UCSD-AML1 (cell line): ENCODE measurements at regions not wholly inside any gene's neighbourhood (a gene's known extent, or its start where the extent isn't known, plus 50 kb on each side); places are given as distances from the start of the nearest gene placed in this dataset.

Source experiments
- DNase-seq: peaks from one replicate; lab custom pipeline; 2025; ENCODE audit not compliant: unreplicated experiment; lab: John Stamatoyannopoulos, UW

DNA sequence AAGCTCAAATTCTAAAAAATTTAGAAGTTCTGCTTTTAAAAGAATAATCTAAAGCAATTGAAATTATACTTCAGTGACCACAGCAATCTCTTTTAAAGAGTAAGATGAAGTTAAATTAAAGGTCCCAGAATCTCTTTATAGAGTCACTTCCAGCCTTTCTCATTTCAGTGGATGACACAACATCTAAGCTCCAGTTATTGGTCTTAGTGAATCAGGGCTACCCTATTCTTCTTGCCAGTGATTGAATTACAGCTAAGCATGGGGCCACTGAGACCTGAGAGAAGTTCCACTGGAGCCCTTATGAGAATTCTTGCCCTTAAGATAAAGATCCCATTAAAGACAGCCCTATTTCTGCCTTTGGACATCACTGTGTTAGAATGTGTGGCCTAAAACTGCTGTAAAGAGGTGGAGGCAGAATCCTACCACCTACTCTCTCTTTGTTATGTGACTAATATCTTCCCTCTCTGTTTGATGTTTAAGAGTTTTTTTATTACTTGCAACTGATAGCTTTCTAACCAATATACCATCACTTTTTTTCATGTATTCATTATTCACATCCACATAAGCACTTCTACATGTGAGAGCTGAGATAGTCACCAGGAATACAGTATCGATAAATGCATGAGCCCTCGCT is 128.6 kb downstream of the UNC5CL start:
- DNase-seq: no peak

GRCh38 chr6:40909811-40910210 is 129.2 kb downstream of the UNC5CL start:
- no peak for DNase-seq

- DNase-seq: no peak
Measured at GRCh38 chr6:40907198-40907701, 131.8 kb downstream of the UNC5CL start.

GRCh38 chr6:40906759-40907158 is 132.3 kb downstream of the UNC5CL start:
- DNase-seq: no peak

DNA sequence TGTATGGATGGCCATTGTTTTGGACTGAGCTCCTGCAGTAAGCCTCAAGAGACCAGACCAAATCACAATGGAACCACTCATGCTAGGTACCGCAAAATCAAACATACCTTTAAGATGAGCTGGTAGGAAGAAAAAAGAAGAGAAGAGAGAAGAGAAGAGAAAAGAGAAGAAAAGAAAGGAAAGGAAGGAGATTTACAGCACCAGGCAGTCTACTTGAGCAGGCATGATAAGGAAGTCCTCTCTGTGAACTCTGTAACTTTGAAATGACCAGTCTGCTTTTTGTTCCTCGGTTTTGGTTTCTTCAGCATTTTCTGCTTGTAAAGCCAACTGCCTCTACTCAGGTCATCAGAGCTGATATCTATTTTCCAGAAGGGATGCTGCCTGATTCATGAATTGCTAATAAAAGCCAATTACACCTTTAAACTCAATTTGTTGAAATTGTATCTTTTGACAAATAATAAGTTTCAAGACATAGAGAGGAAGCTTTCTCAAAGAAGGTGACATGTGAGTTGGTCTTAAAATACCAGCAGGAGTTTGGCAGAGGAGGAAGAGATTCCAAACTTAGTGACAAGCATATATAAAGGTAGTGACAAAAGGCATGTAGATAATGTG is 134.3 kb downstream of the UNC5CL start:
- DNase-seq: no peak

GRCh38 chr6:40903456-40903855 is 135.6 kb downstream of the UNC5CL start:
- no peak for DNase-seq

DNA sequence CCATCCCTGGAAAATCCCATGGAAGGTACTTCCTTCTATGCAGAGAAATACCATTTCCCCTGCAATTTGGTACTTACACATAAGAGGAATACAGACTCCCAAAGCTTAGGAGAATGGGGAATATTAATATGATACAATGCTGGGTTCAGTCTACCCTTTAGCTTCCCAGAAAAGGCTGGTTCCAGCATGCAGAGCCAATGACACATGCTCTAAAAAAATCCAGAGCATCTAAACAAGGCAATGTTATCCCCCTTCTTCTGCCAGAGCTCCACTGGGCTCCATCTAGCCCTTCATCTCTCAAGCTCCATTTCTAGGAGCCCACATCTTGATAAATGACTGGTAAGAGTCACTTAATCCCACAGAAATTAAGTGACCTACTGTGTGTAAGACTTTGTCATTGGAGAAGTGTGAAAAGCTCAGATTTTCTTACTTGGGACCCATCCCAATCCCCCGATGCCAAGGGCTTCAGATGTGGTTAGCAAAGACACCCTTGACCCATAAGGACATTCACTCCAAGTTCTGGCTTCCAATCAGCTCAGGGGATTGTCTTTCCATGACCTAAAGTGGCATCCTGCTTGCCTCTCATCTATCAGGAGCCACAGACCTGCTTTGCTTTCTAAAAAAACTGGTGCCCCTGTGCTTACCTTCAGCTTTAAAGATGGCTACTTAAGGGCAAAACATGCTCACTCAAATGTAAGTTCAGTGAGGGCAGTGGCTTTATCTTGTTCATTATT is 137.5 kb downstream of the UNC5CL start:
- no peak for DNase-seq

DNA sequence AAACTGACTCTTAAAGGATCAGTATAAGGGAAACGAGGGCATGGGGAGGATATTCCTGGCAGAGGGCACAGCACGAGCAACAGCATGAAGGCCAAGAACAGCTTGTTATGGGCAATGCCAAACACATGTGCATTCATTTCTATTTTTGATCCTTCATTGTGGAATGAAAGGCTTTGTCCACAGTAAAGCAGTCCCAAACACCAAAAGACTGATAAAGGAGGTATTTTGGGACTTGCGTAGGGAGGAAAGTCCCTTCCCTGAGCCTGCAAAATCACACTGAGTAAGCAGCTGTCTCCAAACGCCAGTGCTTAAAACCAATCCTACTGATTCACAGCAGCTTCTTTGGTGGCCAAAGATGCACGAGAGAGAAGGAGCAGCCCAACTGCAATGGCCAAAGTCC is 138.2 kb downstream of the UNC5CL start:
- DNase-seq: no peak

DNA sequence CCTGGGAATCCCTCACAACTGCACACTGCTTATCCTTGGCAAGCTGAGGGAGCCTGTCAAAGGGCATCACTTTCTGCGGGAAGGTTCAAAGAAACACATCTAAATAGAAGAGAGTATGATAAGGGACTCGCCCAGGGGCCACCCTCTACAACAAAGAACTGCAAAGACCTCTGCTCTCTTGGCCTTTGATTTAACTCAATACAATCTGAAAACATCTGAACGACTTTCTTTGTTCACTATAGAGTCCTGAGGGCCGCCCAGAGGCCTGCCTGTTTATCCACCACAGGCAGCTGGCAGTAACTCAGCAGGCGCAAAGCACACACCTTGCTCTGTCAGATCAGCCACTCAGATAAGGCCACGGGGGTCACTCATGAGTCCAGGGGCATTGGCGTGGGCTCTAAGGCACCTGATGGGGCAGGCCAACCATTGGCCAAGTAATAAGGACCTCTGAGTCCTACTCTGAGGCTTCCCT is 139.3 kb downstream of the UNC5CL start:
- DNase-seq: no peak

DNA sequence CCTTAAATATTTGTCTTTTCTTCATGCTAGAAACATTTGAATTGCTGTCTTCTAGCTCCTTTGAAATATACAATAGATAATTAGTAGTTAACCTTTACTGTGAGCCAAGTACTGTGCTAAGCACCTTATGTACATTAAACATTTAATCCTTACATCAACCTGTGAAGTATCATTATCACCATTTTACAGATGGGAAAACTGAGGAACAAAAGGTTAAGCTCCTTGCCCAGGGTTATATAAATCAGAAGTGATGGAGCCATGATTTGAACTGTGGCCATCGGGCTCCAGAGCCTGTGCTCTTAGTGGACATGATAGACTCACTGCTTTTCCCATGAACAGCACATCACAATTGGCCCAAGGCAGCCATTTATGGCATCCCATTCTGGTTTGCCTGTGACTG is 140.9 kb downstream of the UNC5CL start:
- DNase-seq: no peak

DNA sequence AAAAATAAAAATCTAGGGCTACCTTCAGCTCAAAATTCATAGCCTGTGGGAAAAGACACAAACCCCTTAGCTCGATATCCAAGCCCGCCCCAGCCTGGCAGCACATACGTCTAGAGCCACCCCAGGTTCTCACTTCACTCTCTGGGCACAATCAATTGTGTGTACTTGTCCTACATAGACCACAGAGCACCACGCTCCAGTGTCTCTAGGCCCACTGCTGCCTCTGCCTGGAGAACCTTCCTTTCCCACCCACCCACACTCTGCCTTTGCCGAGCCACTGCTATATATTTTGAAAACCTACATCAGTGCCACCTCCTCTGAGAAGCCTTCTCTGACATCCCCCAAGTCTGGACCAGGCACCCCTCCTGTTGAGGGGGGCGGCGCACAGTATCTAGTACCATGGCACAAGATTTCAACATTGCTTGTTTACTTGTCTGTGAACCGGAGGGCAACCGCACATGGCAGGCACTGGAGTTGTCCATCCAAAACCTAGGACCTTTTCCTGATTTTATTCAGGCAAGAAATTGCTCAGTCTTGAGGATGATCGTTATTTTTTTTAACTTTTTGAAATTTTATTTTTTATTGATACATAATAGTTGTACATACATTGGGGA is 141.5 kb downstream of the UNC5CL start:
- DNase-seq: no peak

DNA sequence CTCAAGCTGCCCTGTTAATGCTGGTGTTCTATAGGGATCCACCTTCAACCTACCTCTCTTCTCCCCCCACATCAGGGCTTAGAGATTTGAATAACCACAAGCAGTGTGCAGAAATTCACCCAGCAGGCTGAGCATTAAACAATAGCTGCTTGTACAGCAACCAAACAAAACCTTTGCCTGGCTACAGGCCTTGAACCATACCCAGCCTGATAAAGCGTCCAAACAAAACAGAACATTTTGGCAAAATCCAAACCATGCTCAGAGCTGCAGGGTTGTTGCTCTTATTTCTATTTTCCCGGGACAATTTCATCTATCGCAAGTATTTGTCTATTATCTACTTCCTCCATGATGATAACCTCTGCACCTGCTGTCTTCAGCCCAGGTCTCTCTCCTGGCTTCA is 142.3 kb downstream of the UNC5CL start:
- DNase-seq: no peak

- peak; percentile 77 for DNase-seq
Measured at GRCh38 chr6:40894962-40895799, 143.8 kb downstream of the UNC5CL start.

- no peak for DNase-seq
Measured at GRCh38 chr6:40893021-40893420, 146.0 kb downstream of the UNC5CL start.

DNA sequence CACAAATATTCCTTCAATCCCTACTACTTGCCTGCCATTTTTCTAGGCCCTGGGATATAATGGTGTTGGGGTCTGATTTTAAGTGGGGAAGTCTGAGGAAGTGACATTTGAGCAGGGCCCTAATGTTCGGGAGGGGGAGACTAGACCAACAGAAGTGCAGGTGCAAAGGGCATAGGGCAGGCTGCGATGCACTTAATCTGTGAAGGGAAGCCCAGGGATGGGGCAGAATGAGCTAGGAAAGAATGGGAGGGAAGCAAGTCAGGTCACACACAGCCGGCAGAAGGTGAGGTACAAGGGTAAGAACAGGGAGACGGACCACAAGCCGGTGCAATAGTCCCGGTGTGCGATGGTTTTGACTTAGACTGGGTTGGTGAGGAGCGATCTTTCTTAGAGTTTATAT is 146.8 kb downstream of the UNC5CL start:
- DNase-seq: no peak

DNA sequence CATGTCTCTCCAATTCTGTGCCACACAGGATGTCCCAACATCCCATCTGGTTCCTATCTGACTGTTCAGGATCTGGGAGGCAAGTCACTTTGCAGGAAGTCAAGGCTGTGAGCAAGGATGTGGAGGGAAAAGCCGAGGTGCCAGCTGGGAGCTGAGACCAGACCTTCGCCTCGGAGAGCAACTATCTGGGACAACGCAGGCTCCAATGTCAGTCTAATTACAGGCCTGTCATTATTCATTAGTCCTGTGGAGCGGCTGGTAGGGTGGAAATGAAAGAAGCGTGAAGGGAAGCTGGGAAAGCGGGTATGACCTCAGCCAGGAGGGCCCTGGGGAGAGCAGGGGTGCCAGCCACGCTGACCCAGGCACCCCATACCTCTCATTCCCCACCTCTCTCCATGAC is 147.3 kb downstream of the UNC5CL start:
- DNase-seq: no peak

DNA sequence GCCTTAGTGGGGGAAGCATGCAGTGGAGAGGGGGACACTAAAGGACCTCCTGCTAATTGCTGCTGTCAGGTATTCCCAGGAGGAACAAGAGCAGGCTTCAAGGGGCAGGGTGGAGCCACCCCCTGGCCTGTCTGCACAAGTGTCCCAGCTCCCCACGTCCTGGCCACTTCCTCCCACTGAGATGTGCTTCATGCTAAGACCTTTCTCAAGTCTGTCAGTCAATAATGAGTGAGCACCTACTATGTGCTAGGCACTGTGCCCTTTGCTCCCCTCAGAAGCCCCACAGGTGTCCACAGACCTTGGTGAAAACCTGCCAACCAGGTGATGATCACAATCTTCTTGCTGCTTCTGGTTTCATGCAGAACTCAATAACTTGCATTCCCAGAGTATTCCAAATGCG is 147.9 kb downstream of the UNC5CL start:
- DNase-seq: no peak

GRCh38 chr6:40889137-40889832 is 149.7 kb downstream of the UNC5CL start:
- DNase-seq: no peak

DNA sequence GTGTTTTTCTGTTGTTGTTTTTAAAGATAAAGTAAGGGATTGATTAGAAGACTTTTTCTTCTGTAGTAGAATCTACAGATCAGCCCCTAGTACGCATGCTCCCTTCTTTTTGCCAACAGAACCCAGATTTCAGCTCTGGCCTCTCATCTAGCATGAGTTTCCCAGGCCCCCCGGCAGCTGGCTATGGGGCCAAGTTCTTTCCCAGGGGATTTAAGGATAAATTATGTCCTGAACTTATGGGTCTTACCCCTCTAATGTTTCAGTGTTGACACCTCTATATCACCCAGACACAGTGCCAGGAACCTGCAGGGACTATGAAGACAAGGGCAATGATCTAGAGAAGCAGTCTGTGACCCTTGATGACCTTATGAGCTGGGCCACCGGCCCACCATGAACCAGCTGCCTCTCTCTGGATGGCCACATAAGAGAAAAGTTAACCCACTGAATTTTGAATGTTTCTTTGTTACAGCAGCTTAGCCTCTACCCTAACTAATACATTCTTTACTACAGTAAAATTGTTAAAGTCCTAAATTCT is 150.5 kb downstream of the UNC5CL start:
- DNase-seq: no peak

GRCh38 chr6:40887792-40888340 is 151.2 kb downstream of the UNC5CL start:
- DNase-seq: no peak
